HepG2 (cell line): ENCODE measurements at regions not wholly inside any gene's neighbourhood (a gene's known extent, or its start where the extent isn't known, plus 50 kb on each side); places are given as distances from the start of the nearest gene placed in this dataset.

Source experiments
- CTCF ChIP-seq: sonication (generic); formaldehyde crosslinking; IDR thresholded peaks from 2 replicates; pipeline ENCODE4 v1.5.0; 2020; ENCODE audit warnings: mild to moderate bottlenecking, missing genetic modification reagents, moderate library complexity
- E2F1 ChIP-seq: sonication (generic); formaldehyde crosslinking; IDR thresholded peaks from 2 replicates; pipeline ENCODE4 v1.5.0; 2020; ENCODE audit warnings: missing genetic modification reagents
- FOXK2 ChIP-seq: fragments of 450-650 bp; IDR thresholded peaks from 2 replicates; pipeline ENCODE4 v1.6.1; 2016
- HNRNPL ChIP-seq: fragments of 200-400 bp; formaldehyde crosslinking; IDR thresholded peaks from 2 replicates; pipeline ENCODE4 v1.6.1; 2017; ENCODE audit warnings: mild to moderate bottlenecking, low read depth, low read length
- MAX ChIP-seq: IDR thresholded peaks from 2 replicates; pipeline ENCODE4 v1.6.1; 2012; ENCODE audit warnings: inconsistent platforms
- POLR2A ChIP-seq, 2 experiments: IDR thresholded peaks; 2 replicates each; pipeline ENCODE4 v1.6.1; 2011; ENCODE audit warnings: low read depth in 2 of 2, low read length in 2 of 2, mild to moderate bottlenecking in 1 of 2, moderate library complexity in 1 of 2; ENCODE audit not compliant: insufficient read depth in 1 of 2
- SUZ12 ChIP-seq: fragments of 150-350 bp; IDR thresholded peaks from 2 replicates; pipeline ENCODE4 v1.6.1; 2014; ENCODE audit warnings: low read depth, low read length
- ZNF274 ChIP-seq: sonication (generic); formaldehyde crosslinking; IDR thresholded peaks from 2 replicates; pipeline ENCODE4 v1.5.1; 2020; ENCODE audit warnings: mild to moderate bottlenecking, missing genetic modification reagents
- ZNF609 ChIP-seq: sonication (generic); formaldehyde crosslinking; IDR thresholded peaks from 2 replicates; pipeline ENCODE4 v1.4.0; 2020; ENCODE audit warnings: mild to moderate bottlenecking, missing genetic modification reagents, borderline replicate concordance

GRCh38 chr10:14382531-14382930 is 51.8 kb upstream of the FRMD4A start:
- TF ChIP-seq POLR2A (IDR thresholded peaks at IDR 0.05; ENCODE audit: insufficient read depth in 1 of 2, low read depth in 2 of 2, low read length in 2 of 2) (no peak), FOXK2 (no peak), MAX (no peak), SUZ12 (no peak), HNRNPL (no peak), CTCF (CRISPR knock-in tag) (no peak), ZNF609 (CRISPR knock-in tag) (no peak), ZNF274 (CRISPR knock-in tag) (no peak), E2F1 (no peak)
